NCI-H187 (cell line): ENCODE measurements at regions not wholly inside any gene's neighbourhood (a gene's known extent, or its start where the extent isn't known, plus 50 kb on each side); places are given as distances from the start of the nearest gene placed in this dataset.

Experiments
- DNase-seq, 2 experiments: peaks; one replicate each; lab custom pipeline; 2025; lab: John Stamatoyannopoulos, UW

- DNase-seq, result no peak
These were observed 52.2 kb upstream of the INPP5A start for GRCh38 chr10:132485391-132485790.

GRCh38 chr10:132486539-132487121 is 51.0 kb upstream of the INPP5A start:
- DNase-seq, result no peak

DNA sequence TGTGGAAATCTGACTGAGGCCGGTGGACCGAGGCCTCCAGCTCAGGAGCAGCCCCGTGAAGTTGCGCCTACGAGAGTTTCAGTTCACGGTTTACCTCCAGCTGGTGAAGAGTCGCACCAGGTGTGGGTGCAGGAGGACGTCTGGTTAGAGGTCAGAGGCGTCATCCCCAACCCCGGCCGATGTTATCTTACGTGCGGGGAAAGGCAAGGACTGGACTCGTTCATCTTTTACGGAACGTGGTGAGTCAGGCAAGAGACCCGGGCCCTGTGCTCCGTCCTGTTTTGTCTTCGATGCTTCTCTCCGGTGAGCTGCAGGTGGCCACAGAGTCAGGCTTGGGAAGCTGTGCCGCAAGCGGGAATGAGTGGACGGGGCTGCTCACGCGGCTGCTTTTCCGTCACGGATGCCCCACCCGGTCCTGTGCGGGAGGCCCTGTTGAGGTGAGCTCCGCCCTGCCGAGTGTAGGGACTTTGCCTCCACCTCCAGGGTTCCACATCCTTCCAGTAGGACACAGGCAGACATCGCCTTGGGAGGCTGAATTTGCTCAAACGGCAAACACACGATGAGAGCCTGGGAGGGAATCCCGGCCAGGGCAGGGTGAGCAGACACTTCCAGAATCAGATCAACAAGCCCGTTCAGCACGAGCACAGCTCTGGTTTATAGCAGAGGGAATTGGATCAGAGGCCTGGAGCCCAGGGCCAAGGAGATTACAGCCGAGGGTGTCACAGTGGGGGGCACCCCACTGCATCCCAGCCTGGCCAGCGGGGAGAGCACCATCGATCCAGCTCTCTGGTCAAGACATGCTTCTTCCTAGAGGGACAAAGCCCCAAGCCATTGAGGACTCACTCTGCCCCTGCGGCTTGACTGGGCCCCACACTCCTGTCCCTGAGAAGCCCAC is 50.1 kb upstream of the INPP5A start:
- no peak for DNase-seq
